GM23338 (cell line): ENCODE measurements at regions not wholly inside any gene's neighbourhood (a gene's known extent, or its start where the extent isn't known, plus 50 kb on each side); places are given as distances from the start of the nearest gene placed in this dataset.

ENCODE experiments used
- ATAC-seq: fragments of 200-7000 bp; cut with Tn5 transposase; 3 replicates; pipeline ENCODE4 v1.9.1; 2020
- DNase-seq: peaks from one replicate; pipeline ENCODE4 v3.0.0-alpha.2; 2015; ENCODE audit warnings: low spot score
- H2AFZ ChIP-seq: fragments of 200-600 bp; sonication (generic); 2 replicates; pipeline ENCODE4 v1.8.0; 2016; ENCODE audit warnings: antibody characterized with exemption, mild to moderate bottlenecking, moderate library complexity
- H3F3A ChIP-seq: fragments of 200-600 bp; sonication (generic); replicated peaks from 2 replicates; pipeline ENCODE4 v1.8.0; 2017; ENCODE audit warnings: antibody characterized with exemption, mixed run types, low read depth
- H3K27ac ChIP-seq: fragments of 200-600 bp; sonication (generic); 2 replicates; pipeline ENCODE4 v1.6.1; 2016; ENCODE audit warnings: low read depth
- H3K27me3 ChIP-seq: fragments of 200-600 bp; sonication (generic); 2 replicates; pipeline ENCODE4 v1.8.0; 2016; ENCODE audit warnings: mild to moderate bottlenecking, mixed run types, moderate library complexity; ENCODE audit not compliant: insufficient read depth
- H3K36me3 ChIP-seq: fragments of 200-600 bp; sonication (generic); 2 replicates; pipeline ENCODE4 v1.8.0; 2016; ENCODE audit warnings: mild to moderate bottlenecking; ENCODE audit not compliant: insufficient read depth
- H3K4me1 ChIP-seq: fragments of 200-600 bp; sonication (generic); 2 replicates; pipeline ENCODE4 v1.8.0; 2016; ENCODE audit warnings: mild to moderate bottlenecking, moderate library complexity; ENCODE audit not compliant: insufficient read depth
- H3K4me2 ChIP-seq: fragments of 200-600 bp; sonication (generic); 2 replicates; pipeline ENCODE4 v1.7.1; 2017; ENCODE audit warnings: mixed run types
- H3K4me3 ChIP-seq: fragments of 200-600 bp; sonication (generic); 2 replicates; pipeline ENCODE4 v1.6.1; 2016; ENCODE audit warnings: mixed run types
- H3K79me2 ChIP-seq: fragments of 200-600 bp; sonication (generic); replicated peaks from 2 replicates; pipeline ENCODE4 v1.8.0; 2017; ENCODE audit warnings: mild to moderate bottlenecking; ENCODE audit not compliant: insufficient read depth
- H3K9me2 ChIP-seq: fragments of 200-600 bp; sonication (generic); 2 replicates; pipeline ENCODE4 v1.8.0; 2017; ENCODE audit not compliant: insufficient read depth
- H4K20me1 ChIP-seq: fragments of 200-600 bp; sonication (generic); replicated peaks from 2 replicates; pipeline ENCODE4 v1.8.0; 2017; ENCODE audit warnings: mild to moderate bottlenecking; ENCODE audit not compliant: insufficient read depth
- H3K27ac Mint-ChIP-seq: 2 replicates; pipeline ENCODE4 v1.8.0; 2020; ENCODE audit warnings: inconsistent platforms, mild to moderate bottlenecking, moderate library complexity, mixed read lengths
- H3K27me3 Mint-ChIP-seq: 3 replicates; pipeline ENCODE4 v1.8.0; 2022; ENCODE audit warnings: low read depth, mild to moderate bottlenecking, moderate library complexity, mixed read lengths, inconsistent platforms; ENCODE audit not compliant: insufficient read depth, poor library complexity
- H3K36me3 Mint-ChIP-seq: 3 replicates; pipeline ENCODE4 v1.8.0; 2021; ENCODE audit warnings: low read depth, mild to moderate bottlenecking, inconsistent platforms, moderate library complexity, mixed read lengths
- H3K4me1 Mint-ChIP-seq: 3 replicates; pipeline ENCODE4 v1.8.0; 2020; ENCODE audit warnings: mild to moderate bottlenecking, inconsistent platforms, mixed read lengths
- H3K4me3 Mint-ChIP-seq: 3 replicates; pipeline ENCODE4 v1.8.0; 2021; ENCODE audit warnings: moderate library complexity, mild to moderate bottlenecking, inconsistent platforms, mixed read lengths
- H3K9me3 Mint-ChIP-seq: 3 replicates; pipeline ENCODE4 v1.8.0; 2020; ENCODE audit warnings: moderate library complexity, mild to moderate bottlenecking, inconsistent platforms, mixed read lengths
- CREB1 ChIP-seq: fragments of 250-450 bp; sonication (Bioruptor Pico); IDR thresholded peaks from 2 replicates; pipeline ENCODE4 v1.5.0; 2020; ENCODE audit warnings: low read depth, mild to moderate bottlenecking, moderate library complexity
- CTCF ChIP-seq, 2 experiments: fragments of 200-600 bp in 1 of 2; sonication (generic) in 1 of 2; conservative IDR thresholded peaks; 2 replicates each; pipeline versions ENCODE4 v1.5.1 to v1.6.1; 2016 to 2017; ENCODE audit warnings: antibody characterized with exemption in 2 of 2, low read depth in 2 of 2, mild to moderate bottlenecking in 2 of 2, moderate library complexity in 1 of 2
- ETS1 ChIP-seq: IDR thresholded peaks from 2 replicates; pipeline ENCODE4 v1.6.1; 2016; ENCODE audit warnings: antibody characterized with exemption
- EZH2 ChIP-seq: fragments of 200-600 bp; sonication (generic); IDR thresholded peaks from one replicate; pipeline ENCODE4 v1.8.0; 2017; ENCODE audit warnings: antibody characterized with exemption, mild to moderate bottlenecking, low read depth; ENCODE audit not compliant: unreplicated experiment
- EZH2phosphoT487 ChIP-seq: fragments of 200-600 bp; sonication (generic); IDR thresholded peaks from one replicate; pipeline ENCODE4 v1.8.1; 2018; ENCODE audit warnings: antibody characterized with exemption; ENCODE audit not compliant: unreplicated experiment
- JUNB ChIP-seq: IDR thresholded peaks from one replicate; pipeline ENCODE4 v1.6.1; 2016; ENCODE audit warnings: antibody characterized with exemption; ENCODE audit not compliant: unreplicated experiment
- NANOG ChIP-seq: IDR thresholded peaks from 2 replicates; pipeline ENCODE4 v1.6.1; 2016; ENCODE audit warnings: antibody characterized with exemption, borderline replicate concordance
- POLR2AphosphoS5 ChIP-seq: IDR thresholded peaks from 2 replicates; pipeline ENCODE4 v1.6.1; 2016; ENCODE audit warnings: antibody characterized with exemption, low read depth
- REST ChIP-seq: IDR thresholded peaks from one replicate; pipeline ENCODE4 v1.6.1; 2018; ENCODE audit warnings: antibody characterized with exemption; ENCODE audit not compliant: unreplicated experiment
- STAT1 ChIP-seq: IDR thresholded peaks from one replicate; pipeline ENCODE4 v1.6.1; 2016; ENCODE audit warnings: antibody characterized with exemption; ENCODE audit not compliant: unreplicated experiment
- ZNF114 ChIP-seq: fragments of 250-450 bp; sonication (Bioruptor Pico); IDR thresholded peaks from 2 replicates; pipeline ENCODE4 v1.5.0; 2020; ENCODE audit warnings: mild to moderate bottlenecking, moderate library complexity
- ZNF331 ChIP-seq: fragments of 250-450 bp; sonication (Bioruptor Pico); IDR thresholded peaks from 2 replicates; pipeline ENCODE4 v1.5.0; 2020; ENCODE audit warnings: low read depth, mild to moderate bottlenecking, moderate library complexity
- ZNF462 ChIP-seq: fragments of 250-450 bp; sonication (Bioruptor Pico); IDR thresholded peaks from 2 replicates; pipeline ENCODE4 v1.5.0; 2020; ENCODE audit warnings: mild to moderate bottlenecking, moderate library complexity

GRCh38 chr2:144310484-144310883 lies 209.4 kb downstream of the ZEB2 start:
- no peaks in the 10 kb centered on the region for H3K27me3 ChIP-seq
- no peaks in the 10 kb centered on the region for H3K27me3 Mint-ChIP-seq
- H3K27ac Mint-ChIP-seq, result no peak overlapping the region
- peaks cover 5% of the 10 kb centered on the region; the same call in 1 of the 2 replicates for H3K79me2 ChIP-seq
- no peaks in the 10 kb centered on the region for H3K36me3 ChIP-seq
- no peaks in the 10 kb centered on the region for H3F3A ChIP-seq
- H4K20me1 ChIP-seq, result no peaks in the 10 kb centered on the region
- H3K4me2 ChIP-seq, result no peak overlapping the region
- H3K4me3 ChIP-seq, result no peak overlapping the region
- peaks cover 12% of the 10 kb centered on the region for H3K4me1 ChIP-seq
- peaks cover 18% of the 10 kb centered on the region for H3K36me3 Mint-ChIP-seq
- H3K27ac ChIP-seq, result no peak overlapping the region
- DNase-seq, result no peak
- no peak for ATAC-seq
- H3K4me1 Mint-ChIP-seq, result peaks cover 4% of the 10 kb centered on the region
- no peak overlapping the region for H2AFZ ChIP-seq
- no peaks in the 10 kb centered on the region; the same call in 1 of the 2 replicates for H3K9me2 ChIP-seq
- TF ChIP-seq POLR2AphosphoS5 (no peak), EZH2 (no peak), JUNB (no peak), ZNF462 (CRISPR knock-in tag) (no peak), REST (no peak), ETS1 (no peak), STAT1 (no peak), NANOG (no peak), ZNF114 (CRISPR knock-in tag) (no peak), ZNF331 (no peak), CREB1 (CRISPR knock-in tag) (no peak), EZH2phosphoT487 (no peak), CTCF (conservative IDR thresholded peaks at IDR 0.05; ENCODE audit: low read depth in 2 of 2) (no peak)
- H3K9me3 Mint-ChIP-seq, result peaks cover 17% of the 10 kb centered on the region
- H3K4me3 Mint-ChIP-seq, result no peak overlapping the region
